Hindlimb muscle (tissue), 1 donor: ENCODE measurements at regions not wholly inside any gene's neighbourhood (a gene's known extent, or its start where the extent isn't known, plus 50 kb on each side); places are given as distances from the start of the nearest gene placed in this dataset.

Experiments
- DNase-seq: peaks from one replicate; pipeline ENCODE4 v3.0.0-alpha.2; 2013

GRCh38 chr2:155766342-155767115 lies 566.0 kb downstream of the NR4A2 start:
- DNase-seq, result no peak

- no peak for DNase-seq
Observed at GRCh38 chr2:155755481-155755880, 577.0 kb downstream of the NR4A2 start.

GRCh38 chr2:155748131-155748530 lies 584.4 kb downstream of the NR4A2 start:
- no peak for DNase-seq

- DNase-seq, result no peak
Observed at GRCh38 chr2:155747531-155747930, 585.0 kb downstream of the NR4A2 start.

- peak; percentile 13 for DNase-seq
Observed at GRCh38 chr2:155733091-155733853, 599.2 kb downstream of the NR4A2 start.

- no peak for DNase-seq
Observed at GRCh38 chr2:155730804-155731203, 601.7 kb downstream of the NR4A2 start.

GRCh38 chr2:155727187-155727895 lies 605.2 kb downstream of the NR4A2 start:
- DNase-seq, result no peak

GRCh38 chr2:155722290-155722689 lies 610.2 kb downstream of the NR4A2 start:
- no peak for DNase-seq

GRCh38 chr2:155715705-155716104 lies 616.8 kb downstream of the NR4A2 start:
- no peak for DNase-seq

- DNase-seq, result no peak
Observed at GRCh38 chr2:155714983-155715382, 617.5 kb downstream of the NR4A2 start.

GRCh38 chr2:155708071-155708470 lies 624.5 kb downstream of the NR4A2 start:
- DNase-seq, result no peak

- no peak for DNase-seq
Observed at GRCh38 chr2:155703917-155704316, 628.6 kb downstream of the NR4A2 start.

GRCh38 chr2:155703048-155703447 lies 629.5 kb downstream of the NR4A2 start:
- DNase-seq, result no peak

GRCh38 chr2:155701721-155702120 lies 630.8 kb downstream of the NR4A2 start:
- no peak for DNase-seq

GRCh38 chr2:155696571-155696970 lies 636.0 kb downstream of the NR4A2 start:
- DNase-seq, result no peak

- DNase-seq, result no peak
Observed at GRCh38 chr2:155695505-155695904, 637.0 kb downstream of the NR4A2 start.

GRCh38 chr2:155692856-155693255 lies 639.7 kb downstream of the NR4A2 start:
- DNase-seq, result no peak

- DNase-seq, result no peak
Observed at GRCh38 chr2:155692106-155692505, 640.4 kb downstream of the NR4A2 start.

GRCh38 chr2:155690785-155691184 lies 641.7 kb downstream of the NR4A2 start:
- no peak for DNase-seq

GRCh38 chr2:155689791-155690190 lies 642.7 kb downstream of the NR4A2 start:
- DNase-seq, result no peak

GRCh38 chr2:155687181-155687580 lies 645.3 kb downstream of the NR4A2 start:
- no peak for DNase-seq

- DNase-seq, result no peak
Observed at GRCh38 chr2:155679647-155680046, 652.9 kb downstream of the NR4A2 start.

GRCh38 chr2:155675920-155676319 lies 656.6 kb downstream of the NR4A2 start:
- DNase-seq, result no peak
